HEK293 (cell line): ENCODE measurements at regions not wholly inside any gene's neighbourhood (a gene's known extent, or its start where the extent isn't known, plus 50 kb on each side); places are given as distances from the start of the nearest gene placed in this dataset.

Experiments used
- CTCF ChIA-PET: fragments of 350-600 bp; formaldehyde crosslinking; extraction: SDS; loops from one replicate; lab custom pipeline; 2021; ENCODE audit warnings: antibody characterized with exemption; lab: Yijun Ruan, JAX
- POLR2A ChIA-PET: fragments of 300-600 bp; formaldehyde crosslinking; extraction: SDS; loops from one replicate; lab custom pipeline; 2020; ENCODE audit warnings: antibody characterized with exemption, inconsistent platforms; lab: Yijun Ruan, JAX
- H3K27ac ChIP-seq: fragments of 200-500 bp; sonication (Bioruptor generic); 2 replicates; pipeline ENCODE4 v1.5.1; 2014; ENCODE audit warnings: low read depth, low read length, control low read depth, inconsistent platforms; ENCODE audit errors: extremely low read depth
- H3K36me3 ChIP-seq, 2 experiments: fragments of 200-500 bp in 1 of 2; sonication (Bioruptor generic) in 1 of 2; 1 replicate in 1 of 2; 2 replicates in 1 of 2; pipeline ENCODE4 v1.5.1; 2014 to 2017; ENCODE audit warnings: inconsistent platforms in 2 of 2, low read length in 2 of 2; ENCODE audit not compliant: control insufficient read depth in 2 of 2, insufficient read depth in 1 of 2
- H3K4me1 ChIP-seq: fragments of 200-500 bp; sonication (Bioruptor generic); 2 replicates; pipeline ENCODE4 v1.5.1; 2014; ENCODE audit warnings: mild to moderate bottlenecking, low read length, inconsistent platforms; ENCODE audit not compliant: control insufficient read depth, insufficient read depth
- H3K4me3 ChIP-seq: 2 replicates; pipeline ENCODE4 v1.5.1; 2011; ENCODE audit warnings: low read depth, mild to moderate bottlenecking, control low read depth, low read length, moderate library complexity
- H3K9me3 ChIP-seq: fragments of 200-500 bp; sonication (Bioruptor generic); 2 replicates; pipeline ENCODE4 v1.5.1; 2014; ENCODE audit warnings: low read depth, low read length, inconsistent platforms; ENCODE audit not compliant: control insufficient read depth, insufficient read depth
- GFI1B ChIP-seq: fragments of 450-650 bp; formaldehyde crosslinking; IDR thresholded peaks from 2 replicates; pipeline ENCODE4 v1.5.1; 2016; ENCODE audit warnings: missing biosample characterization, missing genetic modification characterization
- GLIS1 ChIP-seq: fragments of 450-650 bp; formaldehyde crosslinking; IDR thresholded peaks from 2 replicates; pipeline ENCODE4 v1.5.1; 2016; ENCODE audit warnings: missing biosample characterization, missing genetic modification characterization
- HOXC10 ChIP-seq: sonication (generic); formaldehyde crosslinking; IDR thresholded peaks from 2 replicates; pipeline ENCODE4 v1.8.1; 2023; ENCODE audit warnings: mild to moderate bottlenecking, missing genetic modification reagents
- SALL2 ChIP-seq: fragments of 450-650 bp; formaldehyde crosslinking; IDR thresholded peaks from 2 replicates; pipeline ENCODE4 v1.5.0; 2017; ENCODE audit warnings: missing biosample characterization, mild to moderate bottlenecking, missing genetic modification characterization, borderline replicate concordance
- TRIM28 ChIP-seq: IDR thresholded peaks from 2 replicates; pipeline ENCODE4 v1.6.1; 2011; ENCODE audit warnings: low read length, control low read depth, borderline replicate concordance
- ZNF155 ChIP-seq: fragments of 450-650 bp; formaldehyde crosslinking; IDR thresholded peaks from 2 replicates; pipeline ENCODE4 v1.5.1; 2016; ENCODE audit warnings: missing biosample characterization, missing genetic modification characterization
- ZNF266 ChIP-seq: fragments of 450-650 bp; formaldehyde crosslinking; IDR thresholded peaks from 2 replicates; pipeline ENCODE4 v1.5.1; 2016; ENCODE audit warnings: missing biosample characterization, missing genetic modification characterization, low read depth
- ZNF311 ChIP-seq: fragments of 450-650 bp; formaldehyde crosslinking; IDR thresholded peaks from 2 replicates; pipeline ENCODE4 v1.5.1; 2017; ENCODE audit warnings: missing biosample characterization, missing genetic modification characterization, borderline replicate concordance
- ZNF423 ChIP-seq: fragments of 450-650 bp; formaldehyde crosslinking; IDR thresholded peaks from 2 replicates; pipeline ENCODE4 v1.5.1; 2016; ENCODE audit warnings: missing biosample characterization, missing genetic modification characterization
- ZNF777 ChIP-seq: fragments of 450-650 bp; formaldehyde crosslinking; IDR thresholded peaks from 2 replicates; pipeline ENCODE4 v1.5.1; 2017; ENCODE audit warnings: missing biosample characterization, missing genetic modification characterization, borderline replicate concordance
- TF ChIP-seq, protein P1 (sequence below): fragments of 450-650 bp; formaldehyde crosslinking; IDR thresholded peaks from 2 replicates; pipeline ENCODE4 v1.5.1; 2016; ENCODE audit warnings: missing biosample characterization, missing genetic modification characterization
- TF ChIP-seq, protein P2 (sequence below): fragments of 450-650 bp; formaldehyde crosslinking; IDR thresholded peaks from 2 replicates; pipeline ENCODE4; 2016; ENCODE audit warnings: missing biosample characterization, missing genetic modification characterization
- TF ChIP-seq, protein P3 (sequence below): fragments of 450-650 bp; formaldehyde crosslinking; IDR thresholded peaks from 2 replicates; pipeline ENCODE4 v1.5.1; 2016; ENCODE audit warnings: missing biosample characterization, missing genetic modification characterization
- TF ChIP-seq, protein P4 (sequence below): fragments of 450-650 bp; formaldehyde crosslinking; IDR thresholded peaks from 2 replicates; pipeline ENCODE4 v1.5.1; 2016; ENCODE audit warnings: missing biosample characterization, missing genetic modification characterization, borderline replicate concordance
- TF ChIP-seq, protein P5 (sequence below): fragments of 450-650 bp; formaldehyde crosslinking; IDR thresholded peaks from 2 replicates; pipeline ENCODE4 v1.5.1; 2016; ENCODE audit warnings: missing biosample characterization, missing genetic modification characterization
- TF ChIP-seq, protein P6 (sequence below): fragments of 450-650 bp; formaldehyde crosslinking; IDR thresholded peaks from 2 replicates; pipeline ENCODE4 v1.5.1; 2016; ENCODE audit warnings: missing biosample characterization, missing genetic modification characterization

DNA sequence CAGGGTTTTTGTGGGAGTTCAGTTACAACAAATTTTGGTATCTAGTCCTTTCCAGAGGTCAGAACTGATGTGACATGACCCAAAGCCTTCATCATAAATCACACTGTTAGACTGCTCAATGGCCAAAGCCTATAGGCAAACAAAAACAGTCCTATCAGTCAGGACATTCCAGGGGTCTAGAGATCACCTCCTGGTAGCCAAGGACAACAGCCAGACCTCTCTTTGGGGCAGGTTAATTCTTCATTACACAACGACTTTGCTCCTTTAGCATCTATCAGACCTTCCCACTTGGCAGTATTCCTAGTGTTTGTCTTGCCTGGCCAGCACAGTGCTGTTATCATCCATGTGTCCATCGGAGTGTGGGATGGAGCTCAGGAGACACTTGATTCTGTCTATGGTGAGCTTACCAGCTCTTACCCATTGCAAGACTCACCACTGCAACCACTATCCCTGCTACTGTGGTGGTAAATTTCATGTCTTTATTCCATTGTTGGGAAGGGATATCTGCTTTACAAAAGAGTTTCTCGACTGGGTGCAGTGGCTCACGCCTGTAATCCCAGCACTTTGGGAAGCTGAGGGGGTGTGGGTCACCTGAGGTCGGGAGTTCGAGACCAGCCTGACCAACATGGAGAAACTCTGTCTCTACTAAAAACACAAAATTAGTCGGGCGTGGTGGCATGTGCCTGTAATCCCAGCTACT, 95.5 kb upstream of the DHX40 start:
- no peak overlapping the region for H3K4me3 ChIP-seq
- CTCF ChIA-PET = no interaction called here
- H3K27ac ChIP-seq = no peak overlapping the region
- TF ChIP-seq, protein P1, sequence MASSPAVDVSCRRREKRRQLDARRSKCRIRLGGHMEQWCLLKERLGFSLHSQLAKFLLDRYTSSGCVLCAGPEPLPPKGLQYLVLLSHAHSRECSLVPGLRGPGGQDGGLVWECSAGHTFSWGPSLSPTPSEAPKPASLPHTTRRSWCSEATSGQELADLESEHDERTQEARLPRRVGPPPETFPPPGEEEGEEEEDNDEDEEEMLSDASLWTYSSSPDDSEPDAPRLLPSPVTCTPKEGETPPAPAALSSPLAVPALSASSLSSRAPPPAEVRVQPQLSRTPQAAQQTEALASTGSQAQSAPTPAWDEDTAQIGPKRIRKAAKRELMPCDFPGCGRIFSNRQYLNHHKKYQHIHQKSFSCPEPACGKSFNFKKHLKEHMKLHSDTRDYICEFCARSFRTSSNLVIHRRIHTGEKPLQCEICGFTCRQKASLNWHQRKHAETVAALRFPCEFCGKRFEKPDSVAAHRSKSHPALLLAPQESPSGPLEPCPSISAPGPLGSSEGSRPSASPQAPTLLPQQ = no peak
- TF ChIP-seq, protein P2, sequence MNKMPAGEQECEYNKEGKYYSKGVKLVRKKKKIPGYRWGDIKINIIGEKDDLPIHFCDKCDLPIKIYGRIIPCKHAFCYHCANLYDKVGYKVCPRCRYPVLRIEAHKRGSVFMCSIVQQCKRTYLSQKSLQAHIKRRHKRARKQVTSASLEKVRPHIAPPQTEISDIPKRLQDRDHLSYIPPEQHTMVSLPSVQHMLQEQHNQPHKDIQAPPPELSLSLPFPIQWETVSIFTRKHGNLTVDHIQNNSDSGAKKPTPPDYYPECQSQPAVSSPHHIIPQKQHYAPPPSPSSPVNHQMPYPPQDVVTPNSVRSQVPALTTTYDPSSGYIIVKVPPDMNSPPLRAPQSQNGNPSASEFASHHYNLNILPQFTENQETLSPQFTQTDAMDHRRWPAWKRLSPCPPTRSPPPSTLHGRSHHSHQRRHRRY (tag by site-specific recombination) = no peak
- no peak for TF ChIP-seq ZNF266 (tag by site-specific recombination)
- TF ChIP-seq GLIS1 = no peak
- TF ChIP-seq ZNF311 (tag by site-specific recombination) = no peak
- TF ChIP-seq, protein P3, sequence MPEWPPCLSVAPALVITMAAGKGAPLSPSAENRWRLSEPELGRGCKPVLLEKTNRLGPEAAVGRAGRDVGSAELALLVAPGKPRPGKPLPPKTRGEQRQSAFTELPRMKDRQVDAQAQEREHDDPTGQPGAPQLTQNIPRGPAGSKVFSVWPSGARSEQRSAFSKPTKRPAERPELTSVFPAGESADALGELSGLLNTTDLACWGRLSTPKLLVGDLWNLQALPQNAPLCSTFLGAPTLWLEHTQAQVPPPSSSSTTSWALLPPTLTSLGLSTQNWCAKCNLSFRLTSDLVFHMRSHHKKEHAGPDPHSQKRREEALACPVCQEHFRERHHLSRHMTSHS (tag by site-specific recombination) = no peak
- TF ChIP-seq, protein P4, sequence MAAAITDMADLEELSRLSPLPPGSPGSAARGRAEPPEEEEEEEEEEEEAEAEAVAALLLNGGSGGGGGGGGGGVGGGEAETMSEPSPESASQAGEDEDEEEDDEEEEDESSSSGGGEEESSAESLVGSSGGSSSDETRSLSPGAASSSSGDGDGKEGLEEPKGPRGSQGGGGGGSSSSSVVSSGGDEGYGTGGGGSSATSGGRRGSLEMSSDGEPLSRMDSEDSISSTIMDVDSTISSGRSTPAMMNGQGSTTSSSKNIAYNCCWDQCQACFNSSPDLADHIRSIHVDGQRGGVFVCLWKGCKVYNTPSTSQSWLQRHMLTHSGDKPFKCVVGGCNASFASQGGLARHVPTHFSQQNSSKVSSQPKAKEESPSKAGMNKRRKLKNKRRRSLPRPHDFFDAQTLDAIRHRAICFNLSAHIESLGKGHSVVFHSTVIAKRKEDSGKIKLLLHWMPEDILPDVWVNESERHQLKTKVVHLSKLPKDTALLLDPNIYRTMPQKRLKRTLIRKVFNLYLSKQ = no peak
- TF ChIP-seq GFI1B = no peak
- TF ChIP-seq, protein P5, sequence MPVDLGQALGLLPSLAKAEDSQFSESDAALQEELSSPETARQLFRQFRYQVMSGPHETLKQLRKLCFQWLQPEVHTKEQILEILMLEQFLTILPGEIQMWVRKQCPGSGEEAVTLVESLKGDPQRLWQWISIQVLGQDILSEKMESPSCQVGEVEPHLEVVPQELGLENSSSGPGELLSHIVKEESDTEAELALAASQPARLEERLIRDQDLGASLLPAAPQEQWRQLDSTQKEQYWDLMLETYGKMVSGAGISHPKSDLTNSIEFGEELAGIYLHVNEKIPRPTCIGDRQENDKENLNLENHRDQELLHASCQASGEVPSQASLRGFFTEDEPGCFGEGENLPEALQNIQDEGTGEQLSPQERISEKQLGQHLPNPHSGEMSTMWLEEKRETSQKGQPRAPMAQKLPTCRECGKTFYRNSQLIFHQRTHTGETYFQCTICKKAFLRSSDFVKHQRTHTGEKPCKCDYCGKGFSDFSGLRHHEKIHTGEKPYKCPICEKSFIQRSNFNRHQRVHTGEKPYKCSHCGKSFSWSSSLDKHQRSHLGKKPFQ (tag by site-specific recombination) = no peak
- H3K9me3 ChIP-seq = no peaks in the 10 kb centered on the region
- no peaks in the 10 kb centered on the region for H3K4me1 ChIP-seq
- H3K36me3 ChIP-seq = no peaks in the 10 kb centered on the region
- POLR2A ChIA-PET = interaction anchor here (0.6 kb wide), 1 partner anchor 14 kb away, joined by 3 read pairs; no protein-coding TSS in a partner anchor

DNA sequence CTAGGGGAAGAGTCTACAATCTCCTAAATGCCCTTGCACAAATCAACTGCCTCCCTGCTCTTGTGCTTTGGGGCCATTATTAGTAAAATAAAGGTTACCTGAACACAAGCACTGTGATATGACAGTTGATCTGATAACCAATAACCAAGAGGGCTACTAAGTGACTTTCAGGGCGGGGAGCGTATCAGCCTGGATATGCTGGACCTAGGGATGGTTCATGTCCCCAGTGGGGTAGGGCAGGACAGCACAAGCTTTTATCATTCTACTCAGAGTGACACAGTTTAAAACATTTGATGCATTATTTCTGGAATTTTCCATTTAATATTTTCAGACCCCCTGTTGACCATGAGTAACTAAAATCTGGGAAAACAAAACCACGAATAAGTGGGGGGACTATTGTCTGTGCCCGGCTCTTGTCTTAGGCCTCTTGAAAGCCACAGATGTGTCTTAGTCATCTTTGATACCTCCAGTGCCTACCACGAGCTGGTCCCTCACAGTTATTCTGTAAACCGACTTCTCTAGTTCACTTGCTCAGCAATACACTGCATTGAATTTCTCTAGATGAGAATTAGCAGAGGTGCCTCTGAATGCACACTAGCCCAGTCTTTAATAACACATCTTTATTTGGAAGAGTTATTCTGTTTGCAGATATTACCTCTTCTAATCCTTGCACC, 94.6 kb upstream of the DHX40 start:
- no peak overlapping the region for H3K4me3 ChIP-seq
- no peak for TF ChIP-seq ZNF155 (tag by site-specific recombination)
- TF ChIP-seq ZNF423 = no peak
- no peak for TF ChIP-seq SALL2 (tag by site-specific recombination)
- no peak for TF ChIP-seq HOXC10 (CRISPR knock-in tag)
- TF ChIP-seq ZNF777 (tag by site-specific recombination) = no peak
- TF ChIP-seq, protein P6, sequence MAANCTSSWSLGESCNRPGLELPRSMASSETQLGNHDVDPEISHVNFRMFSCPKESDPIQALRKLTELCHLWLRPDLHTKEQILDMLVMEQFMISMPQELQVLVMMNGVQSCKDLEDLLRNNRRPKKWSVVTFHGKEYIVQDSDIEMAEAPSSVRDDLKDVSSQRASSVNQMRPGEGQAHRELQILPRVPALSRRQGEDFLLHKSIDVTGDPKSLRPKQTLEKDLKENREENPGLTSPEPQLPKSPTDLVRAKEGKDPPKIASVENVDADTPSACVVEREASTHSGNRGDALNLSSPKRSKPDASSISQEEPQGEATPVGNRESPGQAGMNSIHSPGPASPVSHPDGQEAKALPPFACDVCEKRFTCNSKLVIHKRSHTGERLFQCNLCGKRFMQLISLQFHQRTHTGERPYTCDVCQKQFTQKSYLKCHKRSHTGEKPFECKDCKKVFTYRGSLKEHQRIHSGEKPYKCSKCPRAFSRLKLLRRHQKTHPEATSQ (tag by site-specific recombination) = no peak
- TF ChIP-seq TRIM28 = no peak
- H3K27ac ChIP-seq = no peak overlapping the region
- no peaks in the 10 kb centered on the region for H3K4me1 ChIP-seq
- POLR2A ChIA-PET = interaction anchor here (0.7 kb wide), 1 partner anchor 39 kb away, joined by 4 read pairs; no protein-coding TSS in a partner anchor
- CTCF ChIA-PET = interaction anchor here (0.9 to 1.3 kb wide), 4 partner anchors 11 to 143 kb away, joined by 3 to 6 read pairs (median 4); partner anchors contain the start of gene DHX40
- no peaks in the 10 kb centered on the region for H3K36me3 ChIP-seq
- no peaks in the 10 kb centered on the region for H3K9me3 ChIP-seq
